Erythroblast (primary cell): ENCODE measurements at regions not wholly inside any gene's neighbourhood (a gene's known extent, or its start where the extent isn't known, plus 50 kb on each side); places are given as distances from the start of the nearest gene placed in this dataset.

ENCODE experiments used
- DNase-seq, 2 experiments: peaks; one replicate each; lab custom pipeline; 2025; lab: John Stamatoyannopoulos, UW
- GATA1 ChIP-seq: IDR thresholded peaks from 2 replicates; pipeline ENCODE4 v1.6.1; 2011; ENCODE audit warnings: low read depth, mild to moderate bottlenecking, control low read depth, low read length, moderate library complexity
- POLR2A ChIP-seq: IDR thresholded peaks from 2 replicates; pipeline ENCODE4 v1.6.1; 2011; ENCODE audit warnings: mild to moderate bottlenecking, low read length

- TF ChIP-seq GATA1 (no peak), POLR2A (no peak)
- DNase-seq: no peak
Measured at GRCh38 chr18:27604583-27604982, 419.5 kb upstream of the CHST9 start.

- TF ChIP-seq POLR2A (no peak), GATA1 (no peak)
- no peak for DNase-seq
Measured at GRCh38 chr18:27602092-27602491, 417.0 kb upstream of the CHST9 start.

- TF ChIP-seq GATA1 (no peak), POLR2A (no peak)
- DNase-seq: no peak
Measured at GRCh38 chr18:27600245-27600644, 415.1 kb upstream of the CHST9 start.

- peak; percentile 35 to 66 for DNase-seq
- no peak for TF ChIP-seq POLR2A
- no peak for TF ChIP-seq GATA1
Measured at GRCh38 chr18:27599202-27599829, 414.2 kb upstream of the CHST9 start.

- TF ChIP-seq POLR2A (no peak), GATA1 (no peak)
- DNase-seq: no peak
Measured at GRCh38 chr18:27595113-27595838, 410.2 kb upstream of the CHST9 start.

GRCh38 chr18:27585602-27586173, 400.6 kb upstream of the CHST9 start:
- no peak for DNase-seq
- TF ChIP-seq GATA1 (no peak), POLR2A (no peak)

GRCh38 chr18:27583466-27583865, 398.4 kb upstream of the CHST9 start:
- TF ChIP-seq POLR2A: no peak
- no peak for TF ChIP-seq GATA1
- DNase-seq: no peak

- TF ChIP-seq POLR2A: no peak
- no peak for DNase-seq
Measured at GRCh38 chr18:27582760-27583412, 397.8 kb upstream of the CHST9 start.

- DNase-seq: no peak
- TF ChIP-seq POLR2A (no peak), GATA1 (no peak)
Measured at GRCh38 chr18:27581296-27581904, 396.3 kb upstream of the CHST9 start.

- TF ChIP-seq POLR2A (no peak), GATA1 (no peak)
- DNase-seq: no peak
Measured at GRCh38 chr18:27579364-27579763, 394.3 kb upstream of the CHST9 start.

GRCh38 chr18:27577752-27578151, 392.6 kb upstream of the CHST9 start:
- TF ChIP-seq POLR2A: no peak
- TF ChIP-seq GATA1: no peak

GRCh38 chr18:27577265-27577664, 392.2 kb upstream of the CHST9 start:
- TF ChIP-seq GATA1 (no peak), POLR2A (no peak)
- no peak for DNase-seq

More at GRCh38 chr18:27577752-27578151, 392.6 kb upstream of the CHST9 start:
- no peak for DNase-seq

GRCh38 chr18:27567434-27567833, 382.3 kb upstream of the CHST9 start:
- no peak for DNase-seq
- no peak for TF ChIP-seq GATA1
- no peak for TF ChIP-seq POLR2A

GRCh38 chr18:27564066-27564465, 379.0 kb upstream of the CHST9 start:
- DNase-seq: no peak
- TF ChIP-seq POLR2A (no peak), GATA1 (no peak)
